ENCODE measurements at regions not wholly inside any gene's neighbourhood (a gene's known extent, or its start where the extent isn't known, plus 50 kb on each side); places are given as distances from the start of the nearest gene placed in this dataset.

DNA sequence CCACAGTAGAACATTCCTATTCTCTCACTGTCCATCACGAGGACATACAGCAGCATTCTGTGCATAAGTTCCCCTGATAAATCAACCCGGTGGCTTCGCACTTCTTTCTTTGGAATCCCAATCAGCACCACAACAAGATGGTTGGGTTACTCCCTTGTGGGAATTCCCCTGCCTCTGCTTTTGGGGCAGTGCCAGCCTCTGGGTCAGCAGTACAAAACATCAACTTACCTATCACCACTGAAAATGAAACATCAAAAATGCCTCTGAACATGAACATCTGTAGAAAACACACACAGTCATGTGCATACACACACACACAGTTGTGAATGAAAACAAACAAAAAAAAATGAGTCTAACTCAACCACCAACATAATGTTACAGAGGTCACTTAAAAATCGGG lies 79.3 kb downstream of the KCNA4 start:
- DNase-seq (no peak), FAIRE-seq (no peak)
- H3K4me3 ChIP-seq (ENCODE audit: low read length in 3 of 3): no peak overlapping the region
- no peaks in the 10 kb centered on the region for H3K36me3 ChIP-seq (ENCODE audit: control insufficient read depth in 2 of 3, insufficient read depth in 3 of 3, low read length in 3 of 3)
- H3K9me3 ChIP-seq (ENCODE audit: control insufficient read depth in 2 of 3, insufficient read depth in 1 of 3, low read length in 3 of 3): no peaks in the 10 kb centered on the region
- no peaks in the 10 kb centered on the region for H3K27me3 ChIP-seq (ENCODE audit: control insufficient read depth, insufficient read depth, low read length)
- intact Hi-C loops (cut with DNase I): no loop called here
- H3K4me1 ChIP-seq (ENCODE audit: control insufficient read depth in 2 of 3, insufficient read depth in 2 of 3, low read depth in 1 of 3, low read length in 3 of 3): no peaks in the 10 kb centered on the region
- no peak overlapping the region for H3K27ac ChIP-seq (ENCODE audit: low read depth in 2 of 2, low read length in 2 of 2)
- no peak overlapping the region for H3K9ac ChIP-seq (ENCODE audit: low read length in 3 of 3)
- TF ChIP-seq, protein P1, sequence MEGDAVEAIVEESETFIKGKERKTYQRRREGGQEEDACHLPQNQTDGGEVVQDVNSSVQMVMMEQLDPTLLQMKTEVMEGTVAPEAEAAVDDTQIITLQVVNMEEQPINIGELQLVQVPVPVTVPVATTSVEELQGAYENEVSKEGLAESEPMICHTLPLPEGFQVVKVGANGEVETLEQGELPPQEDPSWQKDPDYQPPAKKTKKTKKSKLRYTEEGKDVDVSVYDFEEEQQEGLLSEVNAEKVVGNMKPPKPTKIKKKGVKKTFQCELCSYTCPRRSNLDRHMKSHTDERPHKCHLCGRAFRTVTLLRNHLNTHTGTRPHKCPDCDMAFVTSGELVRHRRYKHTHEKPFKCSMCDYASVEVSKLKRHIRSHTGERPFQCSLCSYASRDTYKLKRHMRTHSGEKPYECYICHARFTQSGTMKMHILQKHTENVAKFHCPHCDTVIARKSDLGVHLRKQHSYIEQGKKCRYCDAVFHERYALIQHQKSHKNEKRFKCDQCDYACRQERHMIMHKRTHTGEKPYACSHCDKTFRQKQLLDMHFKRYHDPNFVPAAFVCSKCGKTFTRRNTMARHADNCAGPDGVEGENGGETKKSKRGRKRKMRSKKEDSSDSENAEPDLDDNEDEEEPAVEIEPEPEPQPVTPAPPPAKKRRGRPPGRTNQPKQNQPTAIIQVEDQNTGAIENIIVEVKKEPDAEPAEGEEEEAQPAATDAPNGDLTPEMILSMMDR (IDR thresholded peaks at IDR 0.05; ENCODE audit: borderline replicate concordance, extremely low read depth, insufficient read depth): no peak

DNA sequence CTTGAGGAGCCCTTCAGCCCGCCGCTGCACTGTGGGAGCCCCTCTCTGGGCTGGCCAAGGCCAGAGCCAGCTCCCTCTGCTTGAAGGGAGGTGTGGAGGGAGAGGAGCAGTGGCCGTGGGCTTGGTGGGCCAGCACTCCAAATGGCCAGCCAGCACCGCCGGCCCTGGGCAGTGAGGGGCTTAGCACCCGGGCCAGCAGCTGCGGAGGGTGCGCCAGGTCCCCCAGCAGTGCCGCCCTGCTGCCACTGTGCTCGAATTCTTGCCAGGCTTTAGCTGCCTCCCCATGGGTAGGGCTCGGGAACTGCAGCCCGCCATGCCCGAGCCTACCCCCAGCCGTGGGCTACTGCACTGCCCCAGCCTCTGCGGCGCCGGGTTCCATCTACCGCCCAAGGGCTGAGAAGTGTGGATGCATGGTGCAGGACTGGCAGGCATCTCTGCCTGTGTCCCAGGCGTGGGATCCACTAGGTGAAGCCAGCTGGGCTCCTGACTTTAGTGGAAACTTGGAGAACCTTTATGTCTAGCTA lies 82.7 kb downstream of the KCNA4 start:
- no peak overlapping the region for H3K27ac ChIP-seq (ENCODE audit: low read depth in 2 of 2, low read length in 2 of 2)
- DNase-seq: no peak

DNA sequence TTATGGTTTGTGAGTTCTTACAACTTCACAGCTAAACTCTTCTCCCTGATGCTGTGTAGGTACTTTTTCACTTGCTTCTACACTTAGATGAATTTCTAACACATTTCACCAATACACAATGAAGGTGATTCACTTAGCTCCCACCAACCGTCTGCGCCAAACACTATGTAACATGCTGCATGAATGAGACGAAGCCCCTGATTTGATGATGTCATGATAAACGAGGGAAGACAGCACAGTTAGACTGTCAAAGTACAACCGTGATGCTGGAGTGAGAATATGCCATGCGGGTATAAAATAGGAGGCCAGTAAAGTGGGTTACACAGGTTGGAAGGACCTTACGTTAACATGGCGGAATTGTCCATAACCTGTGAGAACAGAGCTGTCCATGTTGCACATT lies 100.8 kb downstream of the KCNA4 start:
- TF ChIP-seq, protein P1 (IDR thresholded peaks at IDR 0.05; ENCODE audit: borderline replicate concordance, extremely low read depth, insufficient read depth): no peak
- no peaks in the 10 kb centered on the region for H3K9me3 ChIP-seq (ENCODE audit: control insufficient read depth in 2 of 3, insufficient read depth in 1 of 3, low read length in 3 of 3)
- DNase-seq (no peak), FAIRE-seq (no peak)
- intact Hi-C loops (cut with DNase I): no loop called here
- no peaks in the 10 kb centered on the region for H3K27me3 ChIP-seq (ENCODE audit: control insufficient read depth, insufficient read depth, low read length)
- no peaks in the 10 kb centered on the region for H3K4me1 ChIP-seq (ENCODE audit: control insufficient read depth in 2 of 3, insufficient read depth in 2 of 3, low read depth in 1 of 3, low read length in 3 of 3)
- H3K9ac ChIP-seq (ENCODE audit: low read length in 3 of 3): no peak overlapping the region
- H3K36me3 ChIP-seq (ENCODE audit: control insufficient read depth in 2 of 3, insufficient read depth in 3 of 3, low read length in 3 of 3): no peaks in the 10 kb centered on the region
- no peak overlapping the region for H3K4me3 ChIP-seq (ENCODE audit: low read length in 3 of 3)
- no peak overlapping the region for H3K27ac ChIP-seq (ENCODE audit: low read depth in 2 of 2, low read length in 2 of 2)

More for the DNA sequence above, 82.7 kb downstream of the KCNA4 start:
- Histone ChIP-seq H3K4me1 (ENCODE audit: control insufficient read depth in 2 of 3, insufficient read depth in 2 of 3, low read depth in 1 of 3, low read length in 3 of 3) (no peaks in the 10 kb centered on the region), H3K9me3 (ENCODE audit: control insufficient read depth in 2 of 3, insufficient read depth in 1 of 3, low read length in 3 of 3) (no peaks in the 10 kb centered on the region), H3K9ac (ENCODE audit: low read length in 3 of 3) (no peak overlapping the region), H3K4me3 (ENCODE audit: low read length in 3 of 3) (no peak overlapping the region), H3K27me3 (ENCODE audit: control insufficient read depth, insufficient read depth, low read length) (no peaks in the 10 kb centered on the region), H3K36me3 (ENCODE audit: control insufficient read depth in 2 of 3, insufficient read depth in 3 of 3, low read length in 3 of 3) (no peaks in the 10 kb centered on the region)
- FAIRE-seq: no peak
- intact Hi-C loops (cut with DNase I): no loop called here
- TF ChIP-seq, protein P1 (IDR thresholded peaks at IDR 0.05; ENCODE audit: borderline replicate concordance, extremely low read depth, insufficient read depth): no peak

All from kidney (tissue), 13 donors.